NCI-H1436 (cell line): ENCODE measurements at regions not wholly inside any gene's neighbourhood (a gene's known extent, or its start where the extent isn't known, plus 50 kb on each side); places are given as distances from the start of the nearest gene placed in this dataset.

ENCODE experiments used
- DNase-seq: peaks from one replicate; lab custom pipeline; 2025; lab: John Stamatoyannopoulos, UW

GRCh38 chr13:39244561-39245230 is 206.4 kb downstream of the NHLRC3 start:
- no peak for DNase-seq

- peak; percentile 53 for DNase-seq
Observed at GRCh38 chr13:39245688-39246087, 207.4 kb downstream of the NHLRC3 start.

GRCh38 chr13:39249982-39250381 is 211.7 kb downstream of the NHLRC3 start:
- no peak for DNase-seq

GRCh38 chr13:39250440-39250839 is 212.2 kb downstream of the NHLRC3 start:
- DNase-seq: no peak

- DNase-seq: no peak
Observed at GRCh38 chr13:39251340-39251739, 213.1 kb downstream of the NHLRC3 start.

- no peak for DNase-seq
Observed at GRCh38 chr13:39253774-39254173, 215.5 kb downstream of the NHLRC3 start.

- no peak for DNase-seq
Observed at GRCh38 chr13:39254601-39255000, 216.3 kb downstream of the NHLRC3 start.

GRCh38 chr13:39257642-39258041 is 219.4 kb downstream of the NHLRC3 start:
- no peak for DNase-seq

GRCh38 chr13:39259371-39260140 is 221.3 kb downstream of the NHLRC3 start:
- DNase-seq: no peak

GRCh38 chr13:39263033-39263432 is 224.8 kb downstream of the NHLRC3 start:
- peak; percentile 6 for DNase-seq

- no peak for DNase-seq
Observed at GRCh38 chr13:39263531-39263930, 225.3 kb downstream of the NHLRC3 start.

GRCh38 chr13:39266426-39266825 is 228.2 kb downstream of the NHLRC3 start:
- DNase-seq: no peak

GRCh38 chr13:39268398-39268797 is 230.1 kb downstream of the NHLRC3 start:
- no peak for DNase-seq

- no peak for DNase-seq
Observed at GRCh38 chr13:39269004-39269403, 230.7 kb downstream of the NHLRC3 start.

GRCh38 chr13:39269411-39269810 is 231.2 kb downstream of the NHLRC3 start:
- DNase-seq: no peak

GRCh38 chr13:39272994-39273393 is 234.7 kb downstream of the NHLRC3 start:
- no peak for DNase-seq

GRCh38 chr13:39273953-39274738 is 235.9 kb downstream of the NHLRC3 start:
- DNase-seq: no peak

GRCh38 chr13:39274739-39275325 is 236.6 kb downstream of the NHLRC3 start:
- DNase-seq: no peak

- DNase-seq: no peak
Observed at GRCh38 chr13:39279077-39279476, 240.8 kb downstream of the NHLRC3 start.

GRCh38 chr13:39281539-39282150 is 243.4 kb downstream of the NHLRC3 start:
- DNase-seq: no peak

- no peak for DNase-seq
Observed at GRCh38 chr13:39282400-39282972, 244.2 kb downstream of the NHLRC3 start.

GRCh38 chr13:39283072-39283471 is 244.8 kb downstream of the NHLRC3 start:
- no peak for DNase-seq
